Putamen (tissue), 1 donor: ENCODE measurements at regions not wholly inside any gene's neighbourhood (a gene's known extent, or its start where the extent isn't known, plus 50 kb on each side); places are given as distances from the start of the nearest gene placed in this dataset.
"Not testable (repeated sequence)": the region's sequence is repeated elsewhere in the genome, so short reads cannot be mapped to it uniquely, and the experiment has no call there.

ENCODE experiments used
- DNase-seq: peaks from one replicate; pipeline ENCODE4 v3.0.0-alpha.2; 2016; ENCODE audit warnings: low spot score

- no peak for DNase-seq
These were observed 252.5 kb upstream of the GAS1 start for GRCh38 chr9:87199782-87200181.

- no peak for DNase-seq
These were observed 254.0 kb upstream of the GAS1 start for GRCh38 chr9:87201351-87201751.

DNA sequence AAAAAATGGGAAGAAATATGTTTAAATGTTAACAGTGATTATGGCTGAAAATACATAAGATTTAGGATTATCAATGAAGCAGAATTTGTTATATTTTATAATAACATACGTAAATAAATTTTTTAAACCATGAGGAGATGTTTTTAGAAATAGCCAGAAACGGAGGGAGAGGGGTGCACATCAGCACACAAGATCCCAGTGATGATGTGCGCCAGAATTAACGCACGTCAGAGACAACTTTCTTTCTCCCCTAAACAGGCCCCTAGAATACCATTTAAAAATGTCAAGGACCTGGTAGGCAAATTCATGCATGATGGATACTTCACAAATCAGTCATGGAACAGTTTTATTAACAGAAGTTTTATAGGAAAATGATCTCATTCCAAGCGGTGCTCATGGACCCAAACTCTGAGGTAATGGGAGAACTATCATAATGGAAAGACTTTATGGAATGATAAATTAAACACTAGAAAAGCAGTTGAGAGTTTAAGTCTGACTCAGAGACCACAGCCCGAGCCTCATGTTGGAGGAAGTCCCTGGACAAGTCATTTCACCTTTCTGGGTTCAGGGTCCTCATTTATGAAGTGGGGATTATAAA is 258.9 kb upstream of the GAS1 start:
- no peak for DNase-seq

GRCh38 chr9:87210658-87211057 is 263.4 kb upstream of the GAS1 start:
- not testable (repeated sequence) for DNase-seq

DNA sequence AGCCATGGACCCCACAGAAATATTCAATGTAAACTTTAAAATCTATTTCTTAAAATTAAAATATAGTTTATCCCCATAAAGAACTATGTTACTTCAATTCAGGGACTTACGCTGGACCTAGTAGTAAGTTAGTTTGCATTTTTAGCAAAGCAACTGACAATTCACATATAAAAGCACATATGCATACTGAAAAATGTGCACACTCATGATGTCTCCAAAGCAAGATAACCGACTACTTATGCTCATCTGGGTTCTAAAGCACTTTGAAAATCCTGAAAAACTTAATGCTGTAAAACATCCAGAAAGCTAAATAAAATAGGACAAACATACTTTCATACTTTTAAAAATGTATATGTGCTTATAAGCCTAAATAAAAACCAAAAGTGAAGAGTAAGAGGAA is 264.4 kb upstream of the GAS1 start:
- DNase-seq = no peak

DNA sequence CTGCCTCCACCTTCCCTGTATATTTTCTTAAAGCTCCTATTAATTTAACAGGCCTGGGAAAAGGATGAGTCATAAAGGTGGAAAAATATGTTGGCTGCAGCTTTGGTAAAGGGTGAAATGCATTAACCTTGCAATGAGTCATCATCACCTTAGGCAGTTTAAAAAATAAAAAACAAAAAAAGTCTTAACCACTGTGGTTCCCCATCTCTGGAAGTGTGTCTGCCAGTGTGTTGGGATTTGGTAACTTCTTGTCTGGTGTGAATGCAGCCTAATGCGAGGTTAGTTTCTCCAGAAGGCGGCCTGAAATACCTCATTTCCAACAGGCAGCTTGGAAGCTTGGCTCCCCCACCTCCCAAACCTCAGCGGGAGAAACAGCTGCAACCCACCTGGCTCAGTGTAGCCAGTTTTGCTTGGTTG is 265.3 kb upstream of the GAS1 start:
- DNase-seq = no peak

- no peak for DNase-seq
These were observed 266.6 kb upstream of the GAS1 start for GRCh38 chr9:87213948-87214347.

- DNase-seq = no peak
These were observed 267.7 kb upstream of the GAS1 start for GRCh38 chr9:87214991-87215390.

DNA sequence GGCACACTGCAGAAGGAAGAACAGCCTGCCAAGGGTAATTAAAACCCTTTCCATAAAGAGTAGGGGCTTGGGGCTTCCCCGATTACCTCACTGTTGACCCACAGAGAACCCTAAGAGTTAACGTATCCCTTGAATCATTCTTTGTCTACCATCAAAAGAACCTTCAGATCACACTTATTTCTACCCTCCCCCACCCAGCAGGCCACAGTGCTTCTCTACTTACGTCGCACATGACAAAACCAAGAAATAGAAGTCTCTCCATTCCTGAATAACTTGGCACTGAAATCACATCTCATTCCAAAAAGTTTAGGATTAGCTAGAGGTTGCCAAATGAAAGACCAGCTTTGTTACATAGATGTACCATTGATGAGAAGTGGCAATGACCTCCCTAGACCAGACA is 268.7 kb upstream of the GAS1 start:
- no peak for DNase-seq

DNA sequence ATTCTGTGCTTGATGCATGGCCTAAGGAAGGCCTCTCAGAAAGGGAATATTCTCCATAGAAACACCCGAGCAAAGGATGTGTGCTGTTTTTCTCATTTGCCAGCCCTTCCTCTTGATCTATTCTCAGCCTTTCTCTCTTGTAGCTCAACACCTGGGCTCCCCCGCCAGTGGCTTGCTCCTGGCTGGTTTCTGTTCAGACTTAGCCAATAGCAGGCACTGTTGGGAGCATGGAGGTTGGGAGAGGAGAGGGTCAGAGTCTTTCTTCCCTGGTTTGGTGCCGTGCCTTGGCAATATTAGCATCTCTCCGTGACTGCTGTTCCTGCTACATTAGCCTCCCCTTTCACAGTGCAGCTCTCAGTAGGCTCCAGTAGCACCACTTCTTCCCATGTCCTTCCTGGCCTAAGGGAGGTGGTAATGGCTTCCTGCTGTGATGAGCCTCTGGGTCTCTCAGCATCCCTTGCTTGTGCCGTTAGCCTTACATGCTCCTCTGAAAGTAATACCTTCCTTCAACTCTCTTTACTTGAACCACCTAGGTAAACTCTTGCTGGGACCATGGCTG is 269.7 kb upstream of the GAS1 start:
- no peak for DNase-seq

DNA sequence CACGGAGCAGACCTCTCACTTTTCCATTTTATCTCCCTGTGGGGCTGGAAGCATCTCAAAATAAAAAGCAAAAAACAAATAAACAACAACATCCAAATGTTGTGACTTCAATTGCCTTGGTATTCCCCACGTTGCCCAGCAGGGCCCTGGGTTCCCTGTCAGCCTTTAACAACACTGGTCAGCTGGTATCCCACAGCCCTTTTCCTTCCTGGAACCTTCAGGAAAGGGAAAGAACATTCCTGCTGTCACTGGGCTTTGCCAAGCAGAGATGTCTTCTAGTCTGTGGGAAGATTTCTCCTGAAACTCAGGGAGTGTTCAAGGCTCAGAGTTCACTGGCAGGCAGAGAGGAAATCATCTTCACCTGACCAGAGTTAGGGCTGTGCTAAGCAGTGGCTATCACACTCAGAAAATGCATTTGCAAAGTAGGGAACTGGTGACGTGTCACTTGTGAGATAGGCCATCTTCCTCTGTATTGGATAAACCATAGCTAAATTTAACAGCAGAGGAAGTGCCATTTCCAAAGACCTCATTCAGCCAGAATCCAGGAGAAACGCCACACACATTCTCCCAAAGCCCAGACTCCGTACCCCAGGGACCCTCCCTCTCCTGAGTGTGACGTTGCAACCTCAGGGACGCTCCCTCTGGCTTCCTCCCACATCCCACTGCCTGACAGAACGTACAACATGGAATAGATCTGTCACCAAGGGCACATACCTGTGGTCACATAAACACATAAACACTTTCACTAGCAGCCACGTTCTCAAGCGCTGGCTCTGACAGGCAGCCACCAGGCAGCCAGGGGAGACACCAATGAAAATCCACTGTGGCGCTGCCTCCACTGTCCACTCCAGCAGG is 274.0 kb upstream of the DAPK1 start:
- no peak for DNase-seq

- no peak for DNase-seq
These were observed 270.8 kb upstream of the DAPK1 start for GRCh38 chr9:87226896-87227295.

DNA sequence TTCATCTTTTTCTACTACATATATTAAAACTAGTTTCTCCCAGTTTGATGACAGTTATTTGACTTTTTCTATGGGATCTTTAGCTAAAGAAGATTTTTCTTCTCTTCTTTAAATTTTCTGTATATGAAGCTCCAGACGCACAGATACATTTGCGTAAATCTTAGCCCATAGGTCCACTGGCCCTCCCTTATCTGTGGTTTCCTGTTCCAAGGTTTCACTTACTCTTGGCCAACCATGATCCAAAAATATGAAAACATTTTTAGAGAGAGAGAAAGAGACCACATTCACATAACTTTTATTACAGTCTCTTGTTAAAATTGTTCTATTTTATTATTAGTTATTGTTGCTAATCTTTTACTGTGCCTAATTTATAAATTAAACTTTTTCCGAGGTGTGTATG is 270.2 kb upstream of the DAPK1 start:
- DNase-seq = no peak

- DNase-seq = no peak
These were observed 268.6 kb upstream of the DAPK1 start for GRCh38 chr9:87229108-87229507.

GRCh38 chr9:87233431-87233830 is 264.2 kb upstream of the DAPK1 start:
- DNase-seq = no peak

- DNase-seq = no peak
These were observed 263.7 kb upstream of the DAPK1 start for GRCh38 chr9:87233899-87234455.

DNA sequence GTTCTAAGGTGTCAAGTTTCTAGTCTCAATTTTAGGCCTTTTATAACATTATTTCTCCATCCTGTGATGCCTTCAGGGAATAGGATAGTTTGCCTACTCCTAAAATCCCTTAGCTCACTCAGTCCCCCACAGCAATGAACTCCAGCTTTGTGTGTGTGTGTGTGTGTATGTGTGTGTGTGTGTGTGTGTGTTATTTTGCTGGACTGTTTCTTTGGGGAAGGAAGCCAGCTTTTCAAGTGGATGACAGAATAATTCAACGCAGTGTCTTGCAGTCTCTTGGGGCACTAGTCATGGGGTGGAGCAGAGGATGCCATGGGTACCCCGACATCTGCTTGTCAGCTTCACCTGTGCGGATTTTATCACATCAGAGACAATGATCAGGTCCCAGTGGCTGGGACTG is 262.8 kb upstream of the DAPK1 start:
- no peak for DNase-seq

DNA sequence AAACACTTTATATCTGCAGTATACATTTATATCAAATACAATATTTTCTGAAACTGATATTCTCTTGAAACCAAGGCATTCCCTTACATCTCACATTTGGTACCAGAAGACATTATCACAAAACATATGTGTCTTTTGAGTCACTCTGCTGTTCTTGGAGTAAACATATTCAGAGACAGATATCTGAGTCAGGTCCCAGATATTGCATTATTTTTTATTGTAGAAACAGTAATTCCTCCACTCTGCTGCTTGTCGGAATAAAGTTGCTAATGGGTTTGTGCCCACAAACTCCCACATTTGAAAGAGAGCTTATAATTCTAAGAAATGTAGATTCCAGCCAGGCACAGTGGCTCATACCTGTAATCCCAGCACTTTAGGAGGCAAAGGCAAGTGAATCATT is 261.1 kb upstream of the DAPK1 start:
- no peak for DNase-seq

GRCh38 chr9:87237336-87237735 is 260.3 kb upstream of the DAPK1 start:
- DNase-seq = no peak

GRCh38 chr9:87238545-87238944 is 259.1 kb upstream of the DAPK1 start:
- DNase-seq = no peak

GRCh38 chr9:87239312-87239711 is 258.4 kb upstream of the DAPK1 start:
- no peak for DNase-seq

DNA sequence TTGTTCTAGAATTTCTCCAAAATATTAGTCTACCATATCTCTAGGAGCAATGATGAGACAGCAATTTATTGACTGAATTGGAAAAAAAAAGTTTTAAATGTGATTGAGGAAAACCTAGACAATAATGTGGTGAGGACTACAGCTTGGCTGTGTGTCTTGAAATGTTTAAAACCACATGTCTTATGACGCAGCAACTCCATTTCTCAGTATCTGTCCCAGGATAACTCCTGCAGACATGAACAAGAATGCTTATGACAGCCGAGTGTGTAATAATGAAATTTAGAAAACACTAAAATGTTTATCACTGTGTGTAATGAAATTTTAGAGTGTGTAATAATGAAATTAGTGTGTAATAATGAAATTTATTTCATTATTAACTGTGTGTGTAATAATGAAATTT is 254.1 kb upstream of the DAPK1 start:
- DNase-seq = no peak

DNA sequence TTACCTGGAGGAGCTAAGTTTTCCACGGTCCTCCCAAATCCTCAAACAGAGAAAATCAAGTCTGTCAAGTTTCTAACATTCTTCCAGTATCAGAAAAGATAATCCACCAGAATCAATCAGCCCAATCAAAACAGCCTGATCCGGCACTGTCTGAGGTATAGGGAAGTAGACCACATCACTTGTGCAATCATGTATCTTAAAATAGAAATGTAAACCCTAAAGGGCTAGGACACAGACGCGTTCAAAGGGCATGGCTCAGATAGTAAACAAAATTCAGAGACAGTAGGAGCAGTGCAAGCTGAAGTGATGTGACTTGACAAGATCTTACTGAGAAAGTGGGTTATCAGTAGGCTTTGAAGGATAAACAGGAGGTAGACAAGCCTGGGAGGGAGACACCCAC is 252.4 kb upstream of the DAPK1 start:
- DNase-seq = no peak
